GM06990 (cell line): ENCODE measurements at regions not wholly inside any gene's neighbourhood (a gene's known extent, or its start where the extent isn't known, plus 50 kb on each side); places are given as distances from the start of the nearest gene placed in this dataset.

Experiments
- DNase-seq: peaks from one replicate; pipeline ENCODE4 v3.0.0-alpha.2; 2011; ENCODE audit not compliant: insufficient read length; ENCODE audit errors: extremely low read depth
- H3K27me3 ChIP-seq: replicated peaks from 2 replicates; pipeline ENCODE4 v1.6.0; 2011; ENCODE audit warnings: low read length; ENCODE audit not compliant: control insufficient read depth, insufficient read depth
- H3K36me3 ChIP-seq: 2 replicates; pipeline ENCODE4 v1.5.1; 2011; ENCODE audit warnings: low read length; ENCODE audit not compliant: control insufficient read depth, insufficient read depth
- H3K4me3 ChIP-seq: replicated peaks from 2 replicates; pipeline ENCODE4 v1.5.1; 2011; ENCODE audit warnings: low read depth, mild to moderate bottlenecking, control low read depth, low read length
- CTCF ChIP-seq: IDR thresholded peaks from 2 replicates; pipeline ENCODE4 v1.5.1; 2011; ENCODE audit warnings: low read length, control low read depth, mild to moderate bottlenecking, inconsistent platforms; ENCODE audit not compliant: insufficient read depth, poor library complexity, severe bottlenecking

GRCh38 chr7:157467496-157468212 is 130.8 kb downstream of the DNAJB6 start:
- no peak for TF ChIP-seq CTCF
- no peak for DNase-seq

GRCh38 chr7:157468221-157469111 is 131.7 kb downstream of the DNAJB6 start:
- TF ChIP-seq CTCF: no peak
- no peaks in the 10 kb centered on the region for H3K36me3 ChIP-seq
- no peaks in the 10 kb centered on the region for H3K27me3 ChIP-seq
- H3K4me3 ChIP-seq: no peak overlapping the region
- no peak for DNase-seq

More at GRCh38 chr7:157467496-157468212, 130.8 kb downstream of the DNAJB6 start:
- Histone ChIP-seq H3K36me3 (no peaks in the 10 kb centered on the region), H3K4me3 (no peak overlapping the region), H3K27me3 (no peaks in the 10 kb centered on the region)

- DNase-seq: no peak
Measured at GRCh38 chr7:157469181-157470016, 132.6 kb downstream of the DNAJB6 start.

GRCh38 chr7:157470017-157470322 is 133.2 kb downstream of the DNAJB6 start:
- H3K27me3 ChIP-seq: no peaks in the 10 kb centered on the region
- no peak for TF ChIP-seq CTCF
- DNase-seq: no peak
- H3K36me3 ChIP-seq: no peaks in the 10 kb centered on the region
- no peak overlapping the region for H3K4me3 ChIP-seq

More at GRCh38 chr7:157469181-157470016, 132.6 kb downstream of the DNAJB6 start:
- TF ChIP-seq CTCF: no peak
- H3K36me3 ChIP-seq: no peaks in the 10 kb centered on the region
- H3K27me3 ChIP-seq: no peaks in the 10 kb centered on the region
- no peak overlapping the region for H3K4me3 ChIP-seq

- no peaks in the 10 kb centered on the region for H3K36me3 ChIP-seq
- H3K27me3 ChIP-seq: no peaks in the 10 kb centered on the region
- no peak overlapping the region for H3K4me3 ChIP-seq
- DNase-seq: no peak
- no peak for TF ChIP-seq CTCF
Measured at GRCh38 chr7:157470701-157471131, 133.9 kb downstream of the DNAJB6 start.
